NCI-H1694 treated with DMSO at 0.1 percent for 48 hours (cell line): ENCODE measurements at regions not wholly inside any gene's neighbourhood (a gene's known extent, or its start where the extent isn't known, plus 50 kb on each side); places are given as distances from the start of the nearest gene placed in this dataset.
A peak's percentile ranks its signal among the peaks of the same experiment; 100 is the strongest.
"Not testable (repeated sequence)": the region's sequence is repeated elsewhere in the genome, so short reads cannot be mapped to it uniquely, and the experiment has no call there.

Experiments used
- DNase-seq: peaks from one replicate; lab custom pipeline; 2025; lab: John Stamatoyannopoulos, UW

DNA sequence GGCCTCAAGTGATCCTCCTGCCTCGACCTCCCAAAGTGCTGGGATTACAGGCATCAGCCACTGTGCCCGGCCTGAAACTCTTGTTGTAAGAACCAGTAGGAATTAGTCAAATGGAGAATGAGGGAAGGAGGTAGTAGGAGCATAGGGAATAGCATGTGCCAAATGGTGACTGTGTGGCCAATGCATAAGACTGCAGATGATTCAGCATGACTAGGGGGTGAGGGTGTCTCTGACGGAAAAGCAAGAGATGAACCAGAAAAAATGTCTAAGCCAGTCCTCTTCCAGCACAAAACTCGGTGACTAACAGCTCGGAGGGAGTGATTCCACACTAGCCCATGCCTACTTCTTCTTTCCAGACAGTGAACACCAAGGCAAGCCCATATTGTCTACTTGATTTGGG, 58.2 kb upstream of the DUSP21 start:
- DNase-seq, result no peak

DNA sequence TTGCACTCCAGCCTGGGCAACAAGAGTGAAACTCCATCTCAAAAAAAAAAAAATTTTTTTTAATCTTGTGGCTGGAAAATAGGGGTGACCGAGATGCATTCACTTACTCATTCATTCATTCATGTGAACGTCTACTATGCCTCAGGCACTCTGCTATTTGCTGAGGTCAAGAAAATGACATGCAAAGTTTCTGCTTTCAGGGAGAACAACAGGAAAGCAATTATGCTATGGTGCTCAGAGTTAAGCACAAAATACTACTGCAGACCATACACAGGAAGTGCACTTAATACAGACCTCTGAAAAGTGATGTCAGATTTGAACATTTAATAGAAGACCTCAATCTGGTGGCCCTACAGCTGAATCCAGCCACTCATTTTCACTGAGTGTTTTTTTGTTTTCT, 59.6 kb upstream of the DUSP21 start:
- no peak for DNase-seq

DNA sequence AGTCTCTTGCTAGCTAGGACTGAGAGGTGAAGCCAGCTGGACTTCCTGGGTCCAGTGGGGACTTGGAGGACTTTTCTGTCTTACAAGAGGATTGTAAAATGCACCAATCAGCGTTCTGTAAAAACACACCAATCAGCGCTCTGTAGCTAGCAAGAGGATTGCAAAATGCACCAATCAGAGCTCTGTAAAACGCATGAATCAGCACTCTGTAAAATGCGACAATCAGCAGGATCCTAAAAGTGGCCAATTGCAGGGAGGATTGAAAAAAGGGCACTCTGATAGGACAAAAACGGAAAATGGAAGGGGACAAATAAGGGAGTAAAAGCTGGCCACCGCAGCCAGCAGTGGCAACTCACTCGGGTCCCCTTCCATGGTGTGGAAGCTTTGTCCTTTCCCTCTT, 65.6 kb upstream of the DUSP21 start:
- DNase-seq, result no peak

DNA sequence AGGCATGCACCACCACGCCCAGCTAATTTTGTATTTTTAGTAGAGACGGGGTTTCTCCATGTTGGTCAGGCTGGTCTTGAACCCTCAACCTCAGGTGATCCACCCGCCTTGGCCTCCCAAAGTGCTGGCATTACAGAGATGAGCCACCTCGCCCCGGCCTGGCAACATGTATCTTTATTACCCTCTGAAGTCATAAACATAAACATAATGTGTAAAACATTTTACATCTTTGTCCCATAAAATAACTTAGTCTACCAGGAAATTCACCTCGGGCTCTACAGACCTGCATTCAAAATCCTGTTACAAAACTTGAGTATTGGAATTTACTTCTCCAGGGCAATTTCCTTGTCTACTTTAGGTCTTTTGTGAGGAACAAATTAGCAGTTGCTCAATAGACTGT, 68.1 kb upstream of the DUSP21 start:
- DNase-seq, result no peak

DNA sequence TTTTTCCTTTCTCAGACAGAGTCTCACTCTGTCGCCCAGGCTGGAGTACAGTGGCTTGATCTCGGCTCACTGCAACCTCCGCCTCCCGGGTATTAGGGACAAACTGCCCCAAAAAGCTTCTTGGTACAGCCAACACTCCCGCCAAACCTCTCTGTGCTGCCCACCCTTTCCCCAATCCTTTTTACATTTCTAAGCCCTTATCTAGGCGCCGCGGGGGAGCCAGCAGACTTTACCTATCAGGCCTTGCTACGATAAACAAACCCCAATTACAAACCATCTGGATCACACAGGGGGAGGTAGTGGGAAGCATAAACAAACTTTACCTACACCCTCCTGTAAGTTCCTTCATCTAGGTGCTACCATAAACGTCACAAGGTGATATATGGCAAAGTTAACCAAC, 69.8 kb upstream of the DUSP21 start:
- DNase-seq, result not testable (repeated sequence)

DNA sequence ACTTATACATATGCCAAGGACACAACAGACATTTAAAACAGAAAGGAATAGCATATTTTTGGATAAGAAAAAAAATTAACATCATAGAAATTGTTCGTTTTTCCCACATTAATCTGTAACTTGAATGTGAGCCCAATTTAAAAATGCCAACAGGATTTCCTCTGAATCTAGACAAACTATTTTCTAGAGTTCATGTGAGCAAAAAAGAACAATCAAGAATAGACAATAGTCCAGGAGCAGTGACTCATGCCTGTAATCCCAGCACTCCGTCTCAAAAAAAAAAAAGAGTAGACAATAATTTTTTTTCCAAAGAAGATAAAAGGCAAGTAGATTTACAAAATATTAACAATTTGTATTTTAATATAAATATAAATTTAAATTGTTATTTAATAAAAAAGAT, 73.7 kb upstream of the DUSP21 start:
- DNase-seq, result no peak

DNA sequence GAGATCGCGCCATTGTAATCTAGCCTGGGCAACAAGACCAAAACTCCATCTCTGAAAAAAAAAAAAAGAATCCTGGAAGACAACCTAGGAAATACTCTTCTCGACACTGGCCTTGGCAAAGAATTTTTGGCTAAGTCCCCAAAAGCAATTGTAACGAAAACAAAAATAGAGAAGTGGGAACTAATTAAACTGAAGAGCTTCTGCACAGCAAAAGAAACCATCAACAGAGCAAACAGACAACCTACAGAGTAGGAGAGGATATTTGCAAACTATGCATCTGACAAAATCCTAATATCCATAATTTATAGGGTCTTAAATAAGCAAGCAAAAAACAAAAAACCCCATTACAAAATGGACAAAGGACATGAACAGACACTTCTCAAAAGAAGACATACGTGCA, 76.5 kb upstream of the DUSP21 start:
- DNase-seq, result no peak

DNA sequence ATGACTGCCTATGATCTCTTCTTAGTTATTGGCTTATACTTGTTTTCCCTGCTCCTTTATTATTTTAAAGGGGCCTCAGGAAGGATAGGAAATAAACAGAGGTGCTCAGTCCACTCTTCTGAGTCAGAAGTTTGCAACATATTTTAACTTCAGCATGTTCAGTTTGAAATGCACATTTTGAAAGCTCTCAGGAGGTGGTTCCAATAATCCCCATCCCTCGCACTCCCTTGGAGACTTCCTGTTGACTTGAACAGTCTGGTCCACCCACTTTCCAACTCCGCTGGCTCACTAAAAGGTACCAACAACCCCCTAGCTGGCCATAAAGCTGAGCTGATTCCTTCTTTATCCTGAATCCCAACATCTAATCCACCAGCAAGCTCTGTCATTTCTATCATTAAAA, 78.3 kb upstream of the DUSP21 start:
- DNase-seq, result no peak

DNA sequence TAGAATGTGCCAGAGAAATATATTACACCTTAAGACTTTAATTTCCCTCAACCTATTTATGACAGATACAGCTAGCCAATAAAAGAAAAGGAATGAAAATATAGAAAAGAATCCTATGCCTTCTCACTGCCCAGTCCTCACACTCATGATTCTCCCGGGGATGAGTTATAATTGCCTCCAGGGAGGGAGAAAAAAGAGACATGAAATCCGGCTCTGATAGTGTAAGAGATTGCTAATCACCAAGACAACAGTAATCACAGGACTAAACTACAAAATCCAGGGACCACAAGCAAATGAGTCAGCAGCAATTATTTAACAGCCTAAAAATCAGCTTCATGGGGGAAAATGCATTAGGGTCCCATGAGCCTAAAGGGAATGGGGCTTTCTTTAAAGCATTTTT, 95.9 kb upstream of the DUSP21 start:
- DNase-seq, result no peak

DNA sequence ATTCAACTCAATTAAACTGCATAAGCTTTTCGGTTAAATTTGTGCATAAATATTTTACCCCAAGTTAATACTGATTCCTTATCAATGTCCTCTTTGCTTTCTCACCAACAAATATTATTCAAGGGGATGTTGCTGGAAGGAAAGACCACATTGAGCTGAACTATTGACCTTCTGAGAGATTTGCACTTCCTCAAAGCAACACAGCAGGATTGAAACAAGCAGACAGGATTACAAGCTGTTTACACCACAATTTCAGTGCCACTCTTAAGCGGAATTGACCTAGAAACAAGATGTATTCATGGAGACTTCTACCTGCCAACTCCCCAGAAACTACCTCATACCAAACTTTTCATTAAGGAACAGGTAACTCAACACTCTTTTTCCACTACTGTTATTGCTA, 96.5 kb upstream of the DUSP21 start:
- DNase-seq, result no peak

DNA sequence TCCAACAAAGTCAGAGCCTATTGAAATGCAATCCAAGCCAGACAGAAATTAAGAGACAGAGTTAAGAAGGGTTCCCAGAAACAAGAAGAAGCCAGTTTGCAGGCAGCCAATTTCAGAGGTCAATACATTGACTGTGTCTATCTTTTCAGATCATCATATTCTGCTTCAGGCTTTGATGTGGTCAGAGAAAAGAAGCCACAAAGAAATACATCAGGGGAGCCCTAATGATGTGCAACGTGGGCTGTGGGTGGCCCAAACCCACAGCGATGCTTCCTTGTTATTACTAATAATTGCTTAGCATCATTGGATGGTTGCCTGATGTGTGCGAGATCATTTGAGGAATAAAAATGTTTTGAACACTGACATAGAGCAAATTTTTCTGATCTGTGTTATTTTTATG, 99.0 kb upstream of the DUSP21 start:
- DNase-seq, result no peak

DNA sequence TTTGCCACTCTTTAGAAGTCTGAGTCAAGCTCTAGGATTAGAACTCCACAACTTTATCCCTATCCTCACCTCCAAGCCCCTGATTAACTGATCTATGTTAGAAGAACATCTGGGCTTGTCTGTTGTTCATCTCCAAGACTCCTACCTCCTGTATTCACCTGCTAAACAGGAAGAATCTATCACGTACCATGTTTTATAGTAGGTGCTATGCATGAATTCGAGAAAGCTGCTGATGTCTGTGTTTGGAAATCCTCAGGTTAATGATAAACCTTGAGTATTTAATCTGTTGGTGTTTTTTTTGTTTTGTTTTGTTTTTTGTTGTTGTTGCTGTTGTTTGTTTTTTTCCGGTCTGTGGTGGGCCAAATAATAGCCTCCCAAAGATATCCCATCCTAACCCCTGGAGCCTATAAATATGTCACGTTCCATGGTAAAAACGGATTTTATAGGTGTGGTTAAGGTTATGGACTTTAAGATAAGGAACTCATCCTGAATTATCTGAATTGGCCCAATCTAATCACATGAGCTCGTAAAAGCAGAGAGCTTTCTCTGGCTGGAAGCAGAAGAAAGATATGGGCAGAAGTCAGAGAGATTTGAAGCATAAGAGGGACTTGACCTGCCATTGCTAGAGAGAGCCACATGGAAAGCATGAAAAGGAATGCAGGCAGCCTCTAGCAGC, 101.2 kb upstream of the DUSP21 start:
- DNase-seq, result no peak

DNA sequence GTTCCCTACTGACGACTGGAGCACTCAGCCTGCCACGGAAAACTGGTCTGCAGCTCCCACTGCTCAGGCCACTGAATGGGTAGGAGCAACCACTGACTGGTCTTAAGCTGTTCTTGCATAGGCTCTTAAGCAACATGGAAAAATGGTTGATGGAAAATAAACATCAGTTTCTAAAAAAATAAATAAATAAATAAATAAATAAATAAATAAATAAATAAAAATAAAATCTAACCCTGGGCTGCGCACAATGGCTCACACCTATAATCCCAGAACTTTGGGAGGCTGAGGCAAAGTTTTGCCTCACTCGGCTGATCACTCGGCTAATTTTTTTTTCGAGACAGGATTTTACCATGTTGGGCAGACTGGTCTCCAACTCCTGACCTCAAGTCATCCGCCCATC, 102.0 kb upstream of the DUSP21 start:
- not testable (repeated sequence) for DNase-seq

DNA sequence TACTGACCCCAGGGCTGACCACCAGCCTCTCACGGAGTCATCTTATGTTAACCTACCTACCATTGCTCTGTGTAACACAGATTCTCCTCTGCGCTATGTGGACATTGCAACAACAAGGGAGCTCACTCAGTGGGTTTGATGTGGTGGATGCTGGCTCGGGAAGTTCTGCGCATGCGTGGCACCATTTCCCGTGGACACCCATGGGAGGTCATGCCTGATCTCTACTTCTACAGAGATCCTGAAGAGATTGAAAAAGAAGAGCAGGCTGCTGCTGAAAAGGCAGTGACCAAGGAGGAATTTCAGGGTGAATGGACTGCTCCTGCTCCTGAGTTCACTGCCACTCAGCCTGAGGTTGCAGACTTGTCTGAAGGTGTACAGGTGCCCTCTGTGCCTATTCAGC, 102.4 kb upstream of the DUSP21 start:
- not testable (repeated sequence) for DNase-seq

DNA sequence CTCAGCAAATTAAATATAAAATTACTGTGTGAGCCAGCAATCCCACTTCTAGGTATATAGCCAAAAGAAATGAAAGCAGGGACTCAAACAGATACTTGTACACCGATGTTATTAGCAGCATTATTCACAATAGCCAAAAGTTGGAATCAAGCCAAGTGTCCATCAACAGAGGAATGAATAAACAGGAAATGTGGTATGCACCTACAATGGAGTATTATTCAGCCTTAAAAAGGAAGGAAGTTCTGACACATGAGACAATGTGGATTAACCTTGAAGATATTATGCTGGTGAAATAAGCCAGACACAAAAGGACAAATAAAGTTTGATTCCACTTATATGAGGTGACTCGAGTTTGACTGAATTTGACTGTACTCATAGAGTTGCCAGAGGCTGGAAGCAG, 108.3 kb upstream of the DUSP21 start:
- DNase-seq, result no peak

DNA sequence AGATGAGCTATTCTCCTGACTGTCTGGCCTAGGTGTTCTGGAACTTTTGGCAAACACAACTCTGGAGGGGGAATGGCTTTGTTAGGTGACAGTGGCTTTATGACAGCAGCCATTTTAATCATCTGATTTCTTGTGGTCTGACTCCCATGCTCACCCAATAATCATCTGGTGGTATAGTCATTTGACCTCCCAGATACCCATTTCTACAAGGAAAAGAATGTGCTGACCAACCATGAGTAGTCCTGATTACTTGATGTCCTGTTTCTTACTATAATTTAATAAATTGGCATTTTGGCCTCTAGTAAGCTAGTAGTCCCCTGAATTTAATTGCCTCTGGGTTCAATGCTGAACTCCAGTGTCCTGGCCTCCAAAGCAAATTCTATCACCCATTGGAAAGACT, 109.9 kb upstream of the DUSP21 start:
- DNase-seq, result no peak

DNA sequence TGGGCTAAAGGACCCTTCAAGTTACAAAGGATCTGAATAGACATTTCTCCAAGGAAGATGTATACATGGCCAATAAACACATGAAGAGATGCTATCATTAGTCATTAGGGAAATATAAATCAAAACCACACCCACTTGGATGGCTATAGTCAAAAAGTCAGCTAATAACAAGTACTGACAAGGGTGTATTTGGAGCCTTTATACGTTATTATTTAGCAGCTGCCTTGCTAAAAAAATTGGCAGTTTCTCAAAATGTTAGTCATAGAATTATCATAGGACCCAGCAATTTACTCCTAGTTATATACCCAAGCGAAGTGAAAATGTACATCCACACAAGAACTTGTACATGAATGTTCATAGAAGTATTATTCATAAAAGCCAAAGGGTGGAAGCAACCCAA, 112.7 kb upstream of the DUSP21 start:
- peak; percentile 19 for DNase-seq

DNA sequence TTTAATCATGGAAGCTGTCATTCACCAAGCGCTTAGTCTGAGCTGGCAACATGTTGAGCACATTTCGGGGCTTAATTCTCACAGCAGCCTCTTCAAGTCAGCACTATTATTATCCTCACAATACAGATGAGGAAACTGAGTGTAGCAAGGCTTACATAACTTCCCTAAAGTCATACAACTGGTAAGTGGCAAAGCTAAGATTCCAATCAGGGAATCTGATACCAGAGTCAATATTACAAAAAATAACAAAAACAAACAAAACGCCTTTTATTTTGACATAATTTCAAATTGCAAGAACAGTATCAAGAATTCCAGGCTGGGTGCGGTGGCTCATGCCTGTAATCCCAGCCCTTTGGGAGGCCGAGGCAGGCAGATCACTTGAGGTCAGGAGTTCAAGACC, 120.4 kb upstream of the DUSP21 start:
- DNase-seq, result no peak

DNA sequence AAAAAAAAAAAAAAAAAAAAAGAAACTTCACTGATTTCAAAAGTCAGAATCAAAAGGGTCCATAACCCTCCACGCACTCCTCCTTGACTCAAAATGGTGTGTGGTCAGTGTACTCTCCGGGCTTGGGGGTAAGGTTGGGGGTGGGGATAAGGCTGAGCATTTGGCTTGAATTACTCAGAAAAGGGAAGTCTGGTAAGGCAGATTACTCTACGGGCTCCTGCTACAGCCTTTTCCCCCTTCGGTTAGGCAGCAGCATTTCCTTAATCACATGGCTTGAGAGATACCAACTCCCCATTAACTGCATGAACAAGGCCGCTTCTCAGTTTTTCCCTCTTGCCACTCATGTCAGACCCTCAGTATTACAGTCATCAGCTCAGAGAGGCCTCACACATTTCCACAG, 135.4 kb upstream of the DUSP21 start:
- no peak for DNase-seq

DNA sequence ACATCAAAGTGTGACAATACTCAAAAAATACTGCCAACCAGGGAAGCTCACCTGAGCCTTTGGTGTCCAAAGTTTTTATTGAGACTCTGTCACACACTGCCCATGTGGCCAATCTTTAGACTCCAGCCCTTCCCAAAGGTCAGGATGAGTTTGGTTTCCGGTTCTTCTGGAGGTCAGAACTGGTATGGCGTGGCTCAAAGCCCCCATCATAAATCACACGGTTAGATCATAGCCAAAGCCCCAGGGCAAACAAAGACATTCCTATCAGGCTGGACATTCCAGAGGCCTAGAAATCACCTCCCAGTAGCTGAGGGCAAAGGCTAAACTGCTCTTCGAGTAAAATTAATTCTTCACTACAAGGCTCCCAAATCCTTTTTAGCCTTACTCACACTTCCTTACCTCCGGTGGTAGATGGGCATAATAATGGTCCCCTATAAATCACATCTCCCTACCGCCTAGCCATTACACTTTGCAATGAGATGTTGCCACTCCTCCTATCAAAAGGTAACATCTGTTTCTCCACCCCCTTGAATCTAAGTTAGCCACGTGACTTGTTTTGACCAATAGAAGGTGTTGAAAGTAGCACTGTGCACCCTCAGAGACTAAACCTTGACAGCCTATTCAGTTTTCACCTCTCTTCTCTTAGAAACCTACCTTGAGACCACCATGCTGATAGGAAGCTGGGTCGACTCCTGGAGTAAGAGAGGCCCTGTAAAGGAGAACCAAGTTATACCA, 137.8 kb upstream of the DUSP21 start:
- no peak for DNase-seq

DNA sequence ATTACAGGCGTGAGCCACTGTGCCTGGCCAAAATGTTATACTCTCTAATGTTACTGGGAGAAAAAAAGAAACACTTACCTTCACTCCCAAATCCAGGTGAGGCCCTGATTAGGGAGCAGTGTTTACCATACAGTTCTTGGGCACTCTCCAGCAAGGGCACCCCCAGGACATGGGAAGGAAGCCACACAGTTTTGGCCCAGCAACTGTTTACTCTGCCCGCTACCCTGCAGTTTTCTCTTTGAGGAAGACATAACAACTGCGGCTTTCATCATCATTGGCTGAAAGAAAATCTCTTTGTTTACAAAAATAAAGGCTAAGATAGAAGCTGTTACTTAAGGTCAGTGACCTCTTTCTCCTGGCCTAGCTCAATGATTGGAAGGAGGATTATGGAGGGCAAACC, 145.5 kb upstream of the DUSP21 start:
- no peak for DNase-seq

DNA sequence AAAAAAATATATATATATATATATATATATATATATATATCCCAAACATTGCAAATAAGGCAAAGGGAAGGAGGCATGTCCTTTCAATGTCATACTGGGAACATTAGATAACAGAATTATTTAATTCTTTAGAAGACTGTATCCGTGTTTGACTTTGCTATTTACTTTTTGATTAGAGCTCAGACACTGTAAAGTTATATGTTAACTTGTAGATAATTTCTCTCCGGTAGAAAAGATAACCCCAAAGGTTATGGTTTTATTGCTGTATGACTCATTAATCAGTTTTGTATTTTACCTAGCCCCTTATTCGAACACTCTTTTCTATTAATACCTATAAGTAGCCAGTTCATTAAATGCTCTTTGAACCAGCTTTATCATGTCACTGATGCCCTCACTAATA, 150.6 kb upstream of the DUSP21 start:
- no peak for DNase-seq

DNA sequence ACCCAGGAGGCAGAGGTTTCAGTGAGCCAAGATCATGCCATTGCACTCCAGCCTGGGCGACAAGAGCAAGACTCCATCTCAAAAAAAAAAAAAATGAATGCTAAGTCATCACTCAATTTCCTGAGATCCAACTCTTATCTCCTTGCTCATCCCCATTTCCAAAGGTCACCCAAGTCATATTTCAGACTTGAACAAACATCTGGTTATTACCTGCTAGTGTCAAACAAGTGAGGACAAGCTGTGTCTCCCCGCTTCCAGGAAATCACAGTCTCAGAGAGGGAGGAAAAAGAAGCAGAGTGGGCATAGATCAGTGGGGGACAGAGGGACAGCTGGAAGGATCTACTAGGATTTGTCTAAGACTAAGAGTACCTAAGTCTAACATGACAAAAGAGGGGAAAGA, 147.5 kb upstream of the FUNDC1 start:
- no peak for DNase-seq

DNA sequence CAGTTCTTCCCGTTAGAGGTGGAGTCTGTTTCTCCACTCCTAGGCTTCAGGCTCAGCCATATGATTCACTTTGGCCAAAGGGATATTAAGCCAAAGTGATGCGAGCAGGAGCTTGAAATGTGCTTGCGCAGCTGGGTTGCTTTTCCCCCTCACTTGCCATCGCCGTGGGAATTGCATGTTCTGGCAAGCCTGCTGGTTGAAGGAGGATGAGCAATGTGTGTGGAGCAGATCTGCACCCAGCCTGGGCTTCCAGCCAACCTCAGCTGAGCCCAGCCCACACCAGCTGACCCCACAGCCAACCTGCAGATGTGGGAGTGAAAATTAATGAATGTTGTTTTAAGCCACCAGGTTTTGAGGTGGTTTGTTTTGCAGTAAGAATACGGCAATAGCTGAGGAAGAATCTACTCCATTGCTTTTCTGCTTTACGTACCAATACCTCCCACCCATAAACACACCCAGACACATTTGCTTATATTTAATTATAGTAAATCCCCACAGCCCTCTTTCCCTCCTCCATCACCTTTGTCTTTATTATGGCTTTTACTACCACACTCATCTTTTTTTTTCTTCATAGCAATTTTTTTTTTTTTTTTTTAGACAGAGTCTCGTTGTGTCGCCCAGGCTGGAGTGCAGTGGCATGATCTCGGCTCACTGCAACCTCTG, 132.8 kb upstream of the FUNDC1 start:
- DNase-seq, result peak; percentile 94
